ENCODE measurements at regions not wholly inside any gene's neighbourhood (a gene's known extent, or its start where the extent isn't known, plus 50 kb on each side); places are given as distances from the start of the nearest gene placed in this dataset.

- no peak overlapping the region for H3K9ac ChIP-seq (ENCODE audit: low read depth, low read length)
- CTCF ChIA-PET = no interaction called here
- no TSS peak for BruUV-seq (replicated peaks)
These were observed 124.1 kb downstream of the GALC start for GRCh38 chr14:87868920-87869319.

More at GRCh38 chr14:87868920-87869319, 124.1 kb downstream of the GALC start:
- intact Hi-C loops (cut with micrococcal nuclease) = no loop called here
- Histone ChIP-seq H4K91ac (ENCODE audit: insufficient read depth, low read depth, low read length) (no peak overlapping the region), H4K8ac (ENCODE audit: low read depth in 2 of 2, low read length in 2 of 2) (no peak overlapping the region), H3K23ac (ENCODE audit: low read depth, low read length) (no peak overlapping the region), H3K4me3 (ENCODE audit: insufficient read depth, low read depth, low read length) (no peak overlapping the region), H2BK120ac (ENCODE audit: low read depth, low read length) (no peak overlapping the region), H3K4me2 (ENCODE audit: low read depth, low read length) (no peak overlapping the region), H2BK5ac (ENCODE audit: low read depth, low read length, poor library complexity, severe bottlenecking) (no peak overlapping the region), H3K27me3 (ENCODE audit: control insufficient read depth, insufficient read depth, low read length) (no peaks in the 10 kb centered on the region), H2AK5ac (ENCODE audit: low read depth, low read length) (no peak overlapping the region), H2BK15ac (ENCODE audit: low read depth, low read length) (no peak overlapping the region), H4K20me1 (ENCODE audit: insufficient read depth, low read length) (no peaks in the 10 kb centered on the region), H3K4me1 (ENCODE audit: control insufficient read depth, insufficient read depth, low read length) (no peaks in the 10 kb centered on the region), H3K56ac (ENCODE audit: extremely low read depth, insufficient read depth, low read length) (no peak overlapping the region), H3K79me1 (ENCODE audit: low read depth in 1 of 2, low read length in 2 of 2) (no peaks in the 10 kb centered on the region), H2AK9ac (replicated peaks; ENCODE audit: low read depth, low read length, poor library complexity) (no peak overlapping the region), H3K9me3 (ENCODE audit: control insufficient read depth, insufficient read depth, low read length) (peaks cover 21% of the 10 kb centered on the region; the same call in 1 of the 2 replicates), H2AFZ (replicated peaks; ENCODE audit: low read length, poor library complexity) (no peak overlapping the region), H3K4ac (ENCODE audit: low read depth, low read length) (no peak overlapping the region), H3K18ac (ENCODE audit: low read depth, low read length) (no peak overlapping the region), H3K27ac (ENCODE audit: insufficient read depth, low read length) (no peak overlapping the region), H3K14ac (replicated peaks; ENCODE audit: low read depth, low read length) (no peak overlapping the region), H3K36me3 (ENCODE audit: control insufficient read depth, insufficient read depth, low read length) (no peaks in the 10 kb centered on the region), H2BK20ac (ENCODE audit: low read depth, low read length) (no peak overlapping the region), H4K5ac (ENCODE audit: low read depth, low read length) (no peak overlapping the region), H3K9me1 (ENCODE audit: insufficient read depth, low read length) (no peaks in the 10 kb centered on the region)
- 46% methylated on average over 3 of the region's 3 CpGs; no CpG with 5 or more reads in 1 of the 2 experiments for WGBS, 2 experiments (ENCODE audit: extremely low coverage in 2 of 2, insufficient read length in 1 of 2)
- in situ Hi-C loops (cut with MboI; ENCODE audit: low sequenced_read_pairs) = no loop called here
- dilution Hi-C loops (cut with HindIII; ENCODE audit: low sequenced_read_pairs, unreplicated experiment) = no loop called here
- POLR2A ChIA-PET (ENCODE audit: unreplicated experiment) = no interaction called here
- no peak for TF ChIP-seq CEBPB (IDR thresholded peaks at IDR 0.05; ENCODE audit: low read depth, low read length)
- no peak for TF ChIP-seq MXI1 (IDR thresholded peaks at IDR 0.05; ENCODE audit: borderline replicate concordance, low read depth, low read length)
- TF ChIP-seq NFE2L2 (IDR thresholded peaks at IDR 0.05; ENCODE audit: low read depth, low read length) = no peak
- no peak for TF ChIP-seq FOS (IDR thresholded peaks at IDR 0.05; ENCODE audit: low read depth, low read length)
- ATAC-seq (ENCODE audit: low read depth) (no peak), DNase-seq (no peak)

Measured in IMR-90 (cell line).